IMR-90 (cell line): ENCODE measurements at regions not wholly inside any gene's neighbourhood (a gene's known extent, or its start where the extent isn't known, plus 50 kb on each side); places are given as distances from the start of the nearest gene placed in this dataset.

ENCODE experiments used
- ATAC-seq: fragments of 200-7000 bp; cut with Tn5 transposase; 2 replicates; pipeline ENCODE4 v1.9.1; 2020; ENCODE audit warnings: low read depth, mild to moderate bottlenecking, moderate library complexity
- BruUV-seq: library from RNA; stranded (reverse); fragments of 400-500 nt; replicated peaks from 2 replicates; lab custom pipeline; 2021; lab: Mats Ljungman, UMichigan
- CTCF ChIA-PET: fragments of 300-600 bp; formaldehyde crosslinking; extraction: SDS; loops from one replicate; lab custom pipeline; 2021; ENCODE audit warnings: antibody characterized with exemption; lab: Yijun Ruan, JAX
- POLR2A ChIA-PET: fragments of 300-600 bp; sonication (Branson Sonifier 250); formaldehyde crosslinking; loops from one replicate; lab custom pipeline; 2022; ENCODE audit warnings: antibody characterized with exemption; ENCODE audit not compliant: unreplicated experiment; lab: Charles Lee
- DNase-seq: peaks from one replicate; pipeline ENCODE4 v3.0.0; 2013
- H2AFZ ChIP-seq: replicated peaks from 2 replicates; pipeline ENCODE3; 2013; ENCODE audit warnings: low read length, mild to moderate bottlenecking; ENCODE audit not compliant: poor library complexity
- H2AK5ac ChIP-seq: 2 replicates; pipeline ENCODE4 v1.6.1; 2013; ENCODE audit warnings: low read depth, low read length, inconsistent platforms
- H2AK9ac ChIP-seq: replicated peaks from 2 replicates; pipeline ENCODE3; 2013; ENCODE audit warnings: mild to moderate bottlenecking, low read depth, low read length, moderate library complexity; ENCODE audit not compliant: poor library complexity
- H2BK120ac ChIP-seq: 2 replicates; pipeline ENCODE4 v1.6.1; 2013; ENCODE audit warnings: low read depth, low read length, inconsistent platforms
- H2BK15ac ChIP-seq: 3 replicates; pipeline ENCODE4 v1.6.1; 2013; ENCODE audit warnings: low read depth, low read length, inconsistent platforms
- H2BK20ac ChIP-seq: 2 replicates; pipeline ENCODE4 v1.6.1; 2013; ENCODE audit warnings: low read depth, mild to moderate bottlenecking, inconsistent platforms, low read length, moderate library complexity
- H2BK5ac ChIP-seq: 2 replicates; pipeline ENCODE4 v1.6.1; 2013; ENCODE audit warnings: mild to moderate bottlenecking, low read depth, low read length, inconsistent platforms; ENCODE audit not compliant: poor library complexity, severe bottlenecking
- H3K14ac ChIP-seq: replicated peaks from 2 replicates; pipeline ENCODE4 v1.6.1; 2013; ENCODE audit warnings: low read depth, low read length, inconsistent platforms
- H3K18ac ChIP-seq: 2 replicates; pipeline ENCODE4 v1.6.1; 2013; ENCODE audit warnings: low read depth, low read length, control low read depth
- H3K23ac ChIP-seq: 2 replicates; pipeline ENCODE4 v1.6.1; 2013; ENCODE audit warnings: low read depth, low read length, inconsistent platforms
- H3K27ac ChIP-seq: 2 replicates; pipeline ENCODE4 v1.5.1; 2013; ENCODE audit warnings: mild to moderate bottlenecking, control low read depth, low read length; ENCODE audit not compliant: insufficient read depth
- H3K27me3 ChIP-seq: 2 replicates; pipeline ENCODE4 v1.6.1; 2013; ENCODE audit warnings: low read length; ENCODE audit not compliant: control insufficient read depth, insufficient read depth
- H3K36me3 ChIP-seq: 2 replicates; pipeline ENCODE4 v1.6.1; 2013; ENCODE audit warnings: low read length, mixed read lengths; ENCODE audit not compliant: control insufficient read depth, insufficient read depth
- H3K4ac ChIP-seq: 2 replicates; pipeline ENCODE4 v1.6.1; 2013; ENCODE audit warnings: low read depth, low read length, inconsistent platforms
- H3K4me1 ChIP-seq: 2 replicates; pipeline ENCODE4 v1.6.1; 2013; ENCODE audit warnings: low read length, mixed read lengths; ENCODE audit not compliant: control insufficient read depth, insufficient read depth
- H3K4me2 ChIP-seq: 2 replicates; pipeline ENCODE4 v1.6.1; 2013; ENCODE audit warnings: low read depth, mild to moderate bottlenecking, control low read depth, low read length, moderate library complexity
- H3K4me3 ChIP-seq: 2 replicates; pipeline ENCODE4 v1.5.1; 2013; ENCODE audit warnings: low read depth, mild to moderate bottlenecking, control low read depth, low read length, moderate library complexity; ENCODE audit not compliant: insufficient read depth
- H3K56ac ChIP-seq: 2 replicates; pipeline ENCODE4 v1.6.1; 2013; ENCODE audit warnings: low read length, inconsistent platforms; ENCODE audit not compliant: insufficient read depth; ENCODE audit errors: extremely low read depth
- H3K79me1 ChIP-seq, 2 experiments: 2 replicates each; pipeline ENCODE4 v1.6.1; 2013; ENCODE audit warnings: low read length in 2 of 2, inconsistent platforms in 1 of 2, low read depth in 1 of 2
- H3K9ac ChIP-seq: 2 replicates; pipeline ENCODE4 v1.6.1; 2013; ENCODE audit warnings: low read depth, low read length, control low read depth
- H3K9me1 ChIP-seq: 2 replicates; pipeline ENCODE4 v1.6.1; 2013; ENCODE audit warnings: low read length, inconsistent platforms; ENCODE audit not compliant: insufficient read depth
- H3K9me3 ChIP-seq: 2 replicates; pipeline ENCODE4 v1.6.1; 2013; ENCODE audit warnings: low read length; ENCODE audit not compliant: control insufficient read depth, insufficient read depth
- H4K20me1 ChIP-seq: 2 replicates; pipeline ENCODE4 v1.6.1; 2013; ENCODE audit warnings: low read length, inconsistent platforms; ENCODE audit not compliant: insufficient read depth
- H4K5ac ChIP-seq: 2 replicates; pipeline ENCODE4 v1.6.1; 2013; ENCODE audit warnings: mild to moderate bottlenecking, low read depth, low read length, control low read depth
- H4K8ac ChIP-seq, 2 experiments: 2 replicates each; pipeline ENCODE4 v1.6.1; 2013; ENCODE audit warnings: low read depth in 2 of 2, low read length in 2 of 2, control low read depth in 1 of 2, inconsistent platforms in 1 of 2
- H4K91ac ChIP-seq: 2 replicates; pipeline ENCODE4 v1.6.1; 2013; ENCODE audit warnings: low read depth, low read length, inconsistent platforms; ENCODE audit not compliant: insufficient read depth
- BHLHE40 ChIP-seq: fragments of 150-350 bp; IDR thresholded peaks from 2 replicates; pipeline ENCODE4 v1.6.1; 2016; ENCODE audit warnings: mild to moderate bottlenecking, low read depth, low read length
- CEBPB ChIP-seq: IDR thresholded peaks from 2 replicates; pipeline ENCODE4 v1.6.1; 2012; ENCODE audit warnings: low read depth, low read length, improper control_type of control experiment
- CHD1 ChIP-seq: IDR thresholded peaks from 2 replicates; pipeline ENCODE4 v1.6.1; 2012; ENCODE audit warnings: low read depth, low read length, improper control_type of control experiment
- ELK1 ChIP-seq: fragments of 150-350 bp; IDR thresholded peaks from 2 replicates; pipeline ENCODE4 v1.6.1; 2016; ENCODE audit warnings: low read depth, mild to moderate bottlenecking, low read length, moderate library complexity, borderline replicate concordance
- FOS ChIP-seq: fragments of 150-350 bp; IDR thresholded peaks from 2 replicates; pipeline ENCODE4 v1.6.1; 2016; ENCODE audit warnings: low read depth, low read length
- MAFK ChIP-seq: IDR thresholded peaks from 2 replicates; pipeline ENCODE4 v1.6.1; 2012; ENCODE audit warnings: low read depth, low read length, improper control_type of control experiment
- MAZ ChIP-seq: IDR thresholded peaks from 2 replicates; pipeline ENCODE4 v1.6.1; 2012; ENCODE audit warnings: low read depth, mild to moderate bottlenecking, low read length, improper control_type of control experiment, moderate library complexity, borderline replicate concordance
- MXI1 ChIP-seq: IDR thresholded peaks from 2 replicates; pipeline ENCODE4 v1.6.1; 2012; ENCODE audit warnings: low read depth, mild to moderate bottlenecking, low read length, moderate library complexity, borderline replicate concordance
- NFE2L2 ChIP-seq: fragments of 150-350 bp; IDR thresholded peaks from 2 replicates; pipeline ENCODE4 v1.6.1; 2016; ENCODE audit warnings: low read depth, mild to moderate bottlenecking, low read length
- RAD21 ChIP-seq: IDR thresholded peaks from 2 replicates; pipeline ENCODE4 v1.6.1; 2012; ENCODE audit warnings: low read length, improper control_type of control experiment
- RCOR1 ChIP-seq: IDR thresholded peaks from 2 replicates; pipeline ENCODE4 v1.6.1; 2012; ENCODE audit warnings: mild to moderate bottlenecking, low read length, improper control_type of control experiment; ENCODE audit not compliant: insufficient replicate concordance
- WGBS, 2 experiments: methylation state at CpG; one replicate each; pipeline versions ENCODE4 v1.1.5 to v1.1.7; 2013; ENCODE audit warnings: missing lambda C conversion rate in 2 of 2; ENCODE audit not compliant: insufficient read length in 1 of 2; ENCODE audit errors: extremely low coverage in 2 of 2; 5-methylcytosine and 5-hydroxymethylcytosine counted together
- dilution Hi-C: fragments of 300-500 bp; cut with HindIII; formaldehyde crosslinking; loops from one replicate; pipeline ENCODE4 v1.14.3; 2018; ENCODE audit warnings: low sequenced_read_pairs; ENCODE audit not compliant: unreplicated experiment
- in situ Hi-C: fragments of 300-500 bp; cut with MboI; formaldehyde crosslinking; loops from 3 replicates; pipeline ENCODE4 v1.14.3; 2019; ENCODE audit warnings: low sequenced_read_pairs, inconsistent platforms, mixed read lengths
- intact Hi-C: fragments of 100-400 bp; cut with micrococcal nuclease; formaldehyde crosslinking; loops from 2 replicates; pipeline ENCODE4 v1.10.0; 2022
- TF ChIP-seq, protein P1 (sequence below): fragments of 150-350 bp; IDR thresholded peaks from 2 replicates; pipeline ENCODE4 v1.6.1; 2017; ENCODE audit warnings: mild to moderate bottlenecking, antibody characterized with exemption, low read length, low read depth
- TF ChIP-seq, protein P2 (sequence below): conservative IDR thresholded peaks from 2 replicates; pipeline ENCODE4 v1.5.1; 2012; ENCODE audit warnings: mild to moderate bottlenecking, low read depth, low read length, improper control_type of control experiment

GRCh38 chr6:65776332-65776731 is 69.3 kb upstream of the EYS start:
- peaks cover 9% of the 10 kb centered on the region; the same call in 1 of the 2 replicates for H3K9me3 ChIP-seq
- no peaks in the 10 kb centered on the region for H3K79me1 ChIP-seq
- H3K4ac ChIP-seq = no peak overlapping the region
- no peak overlapping the region for H4K91ac ChIP-seq
- H3K27me3 ChIP-seq = no peaks in the 10 kb centered on the region
- H3K9me1 ChIP-seq = no peaks in the 10 kb centered on the region
- no peak overlapping the region for H2AK5ac ChIP-seq
- no peaks in the 10 kb centered on the region for H4K20me1 ChIP-seq
- H2BK20ac ChIP-seq = no peak overlapping the region
- no peak overlapping the region for H3K56ac ChIP-seq
- H4K8ac ChIP-seq = no peak overlapping the region
- WGBS, 2 experiments = no CpG with 5 or more reads among the region's 4 CpGs
- no peak overlapping the region for H3K14ac ChIP-seq
- CTCF ChIA-PET = no interaction called here
- POLR2A ChIA-PET = no interaction called here
- H2AK9ac ChIP-seq = no peak overlapping the region
- dilution Hi-C loops (no loop called here), intact Hi-C loops (no loop called here), in situ Hi-C loops (no loop called here)
- H3K9ac ChIP-seq = no peak overlapping the region
- no peak overlapping the region for H3K4me3 ChIP-seq
- DNase-seq = no peak
- no peaks in the 10 kb centered on the region for H3K4me1 ChIP-seq
- H2BK15ac ChIP-seq = no peak overlapping the region
- H3K27ac ChIP-seq = no peak overlapping the region
- H2BK5ac ChIP-seq = no peak overlapping the region
- H3K36me3 ChIP-seq = no peaks in the 10 kb centered on the region
- ATAC-seq = no peak
- no peak overlapping the region for H3K23ac ChIP-seq
- H3K4me2 ChIP-seq = no peak overlapping the region
- H3K18ac ChIP-seq = no peak overlapping the region
- BruUV-seq = no TSS peak
- TF ChIP-seq MAFK (no peak), FOS (no peak), NFE2L2 (no peak), CHD1 (no peak), CEBPB (no peak), RCOR1 (no peak), BHLHE40 (no peak), ELK1 (no peak), MAZ (no peak), RAD21 (no peak), MXI1 (no peak)
- TF ChIP-seq, protein P1, sequence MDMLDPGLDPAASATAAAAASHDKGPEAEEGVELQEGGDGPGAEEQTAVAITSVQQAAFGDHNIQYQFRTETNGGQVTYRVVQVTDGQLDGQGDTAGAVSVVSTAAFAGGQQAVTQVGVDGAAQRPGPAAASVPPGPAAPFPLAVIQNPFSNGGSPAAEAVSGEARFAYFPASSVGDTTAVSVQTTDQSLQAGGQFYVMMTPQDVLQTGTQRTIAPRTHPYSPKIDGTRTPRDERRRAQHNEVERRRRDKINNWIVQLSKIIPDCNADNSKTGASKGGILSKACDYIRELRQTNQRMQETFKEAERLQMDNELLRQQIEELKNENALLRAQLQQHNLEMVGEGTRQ = no peak
- TF ChIP-seq, protein P2, sequence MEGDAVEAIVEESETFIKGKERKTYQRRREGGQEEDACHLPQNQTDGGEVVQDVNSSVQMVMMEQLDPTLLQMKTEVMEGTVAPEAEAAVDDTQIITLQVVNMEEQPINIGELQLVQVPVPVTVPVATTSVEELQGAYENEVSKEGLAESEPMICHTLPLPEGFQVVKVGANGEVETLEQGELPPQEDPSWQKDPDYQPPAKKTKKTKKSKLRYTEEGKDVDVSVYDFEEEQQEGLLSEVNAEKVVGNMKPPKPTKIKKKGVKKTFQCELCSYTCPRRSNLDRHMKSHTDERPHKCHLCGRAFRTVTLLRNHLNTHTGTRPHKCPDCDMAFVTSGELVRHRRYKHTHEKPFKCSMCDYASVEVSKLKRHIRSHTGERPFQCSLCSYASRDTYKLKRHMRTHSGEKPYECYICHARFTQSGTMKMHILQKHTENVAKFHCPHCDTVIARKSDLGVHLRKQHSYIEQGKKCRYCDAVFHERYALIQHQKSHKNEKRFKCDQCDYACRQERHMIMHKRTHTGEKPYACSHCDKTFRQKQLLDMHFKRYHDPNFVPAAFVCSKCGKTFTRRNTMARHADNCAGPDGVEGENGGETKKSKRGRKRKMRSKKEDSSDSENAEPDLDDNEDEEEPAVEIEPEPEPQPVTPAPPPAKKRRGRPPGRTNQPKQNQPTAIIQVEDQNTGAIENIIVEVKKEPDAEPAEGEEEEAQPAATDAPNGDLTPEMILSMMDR = no peak
- no peak overlapping the region for H2AFZ ChIP-seq
- no peak overlapping the region for H2BK120ac ChIP-seq
- H4K5ac ChIP-seq = no peak overlapping the region
